D721Med (cell line): ENCODE measurements at regions not wholly inside any gene's neighbourhood (a gene's known extent, or its start where the extent isn't known, plus 50 kb on each side); places are given as distances from the start of the nearest gene placed in this dataset.

Experiments used
- DNase-seq: peaks from one replicate; pipeline ENCODE4 v3.0.0; 2011; ENCODE audit warnings: low spot score; ENCODE audit not compliant: insufficient read length
- FAIRE-seq: peaks from 2 replicates; lab custom pipeline; 2011; peaks lifted over from hg19 to GRCh38; lab: Jason Lieb, UNC
- CTCF ChIP-seq: IDR thresholded peaks from 2 replicates; pipeline ENCODE4 v1.5.1; 2012; ENCODE audit warnings: mild to moderate bottlenecking, control low read depth; ENCODE audit not compliant: insufficient read depth; ENCODE audit errors: missing control alignments

GRCh38 chr13:46964789-46965527 is 68.1 kb upstream of the HTR2A start:
- FAIRE-seq: no peak
- TF ChIP-seq CTCF: no peak

GRCh38 chr13:46963904-46964303 is 67.1 kb upstream of the HTR2A start:
- DNase-seq: no peak
- TF ChIP-seq CTCF: no peak
- FAIRE-seq: no peak

More at GRCh38 chr13:46964789-46965527, 68.1 kb upstream of the HTR2A start:
- DNase-seq: no peak

GRCh38 chr13:46962281-46962941 is 65.6 kb upstream of the HTR2A start:
- TF ChIP-seq CTCF: peak; percentile 31
- FAIRE-seq (no peak), DNase-seq (no peak)

- FAIRE-seq (no peak), DNase-seq (no peak)
- TF ChIP-seq CTCF: no peak
These were observed 64.9 kb upstream of the HTR2A start for GRCh38 chr13:46961719-46962118.

- DNase-seq (no peak), FAIRE-seq (no peak)
- TF ChIP-seq CTCF: no peak
These were observed 57.1 kb upstream of the HTR2A start for GRCh38 chr13:46953941-46954340.

GRCh38 chr13:46953331-46953730 is 56.5 kb upstream of the HTR2A start:
- DNase-seq: no peak
- no peak for TF ChIP-seq CTCF
- FAIRE-seq: no peak

- no peak for FAIRE-seq
- TF ChIP-seq CTCF: no peak
- DNase-seq: no peak
These were observed 54.7 kb upstream of the HTR2A start for GRCh38 chr13:46951516-46951915.
